Colonic mucosa (tissue), 4 donors: ENCODE measurements at regions not wholly inside any gene's neighbourhood (a gene's known extent, or its start where the extent isn't known, plus 50 kb on each side); places are given as distances from the start of the nearest gene placed in this dataset.

Experiments
- DNase-seq: peaks from one replicate; pipeline ENCODE4 v3.0.0-alpha.2; 2020
- H3K27ac ChIP-seq: fragments of 200-600 bp; one replicate; pipeline ENCODE4 v1.8.0; 2021
- H3K27me3 ChIP-seq: fragments of 200-600 bp; one replicate; pipeline ENCODE4 v1.8.0; 2021
- H3K36me3 ChIP-seq: fragments of 200-600 bp; one replicate; pipeline ENCODE4 v1.8.0; 2021
- H3K4me1 ChIP-seq: fragments of 200-600 bp; one replicate; pipeline ENCODE4 v1.8.0; 2021; ENCODE audit warnings: mild to moderate bottlenecking
- H3K4me3 ChIP-seq: fragments of 200-600 bp; one replicate; pipeline ENCODE4 v1.8.0; 2021
- H3K9ac ChIP-seq, 2 donors: one replicate each; pipeline ENCODE4 v1.7.0; 2013; ENCODE audit warnings: control low read depth in 2 of 2, low read depth in 2 of 2, low read length in 2 of 2
- H3K9me3 ChIP-seq: fragments of 200-600 bp; one replicate; pipeline ENCODE4 v1.8.0; 2021
- intact Hi-C: fragments of 100-400 bp; cut with DNase I; formaldehyde crosslinking; loops from one replicate; pipeline ENCODE4 v1.14.1; 2022
- TF ChIP-seq, protein P1 (sequence below): fragments of 200-600 bp; IDR thresholded peaks from one replicate; pipeline ENCODE4 v1.8.0; 2022; ENCODE audit warnings: antibody characterized with exemption, mild to moderate bottlenecking
- donor health status: healthy.
- donor health status: DM: no; HTN: no; CAD: no.
- donor health status: DM: no; HTN: no; CAD: no.

DNA sequence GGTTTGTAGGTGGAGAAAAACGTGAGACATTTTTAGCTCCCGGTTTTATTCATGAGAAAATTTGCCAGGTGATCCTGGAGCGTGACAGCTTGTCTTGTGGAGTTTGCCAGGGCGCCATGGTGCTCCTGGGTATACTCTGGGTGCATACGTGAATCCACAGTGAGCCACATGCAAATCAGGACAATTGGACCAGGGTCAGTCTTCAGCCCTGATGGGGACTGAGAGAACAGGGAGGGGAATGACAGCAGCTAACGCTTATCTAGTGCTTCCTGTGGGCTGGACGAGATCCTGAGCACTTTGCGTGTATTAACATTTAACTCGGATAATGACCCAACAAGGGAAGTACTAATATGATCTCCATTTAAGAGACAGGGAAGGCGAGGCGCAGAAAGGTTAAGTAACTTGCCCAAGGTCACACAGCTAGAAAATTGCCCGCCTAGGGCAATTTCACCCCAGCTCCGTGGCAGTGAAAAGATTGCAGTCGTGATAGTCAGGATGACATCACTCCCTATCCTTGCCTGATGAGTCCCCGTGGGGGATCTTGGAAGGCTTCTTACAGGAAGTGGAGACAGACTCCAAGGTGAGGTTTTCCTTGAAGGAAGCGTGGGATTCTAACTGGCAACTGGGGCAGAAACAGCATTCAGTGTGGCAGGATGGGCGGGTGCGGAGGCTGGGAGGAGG lies 118.4 kb upstream of the NCOR2 start:
- no peak overlapping the region for H3K4me3 ChIP-seq
- peak overlapping the region; percentile 8 to 30 for H3K9ac ChIP-seq
- H3K27ac ChIP-seq, result peak overlapping the region; percentile 17
- no peaks in the 10 kb centered on the region for H3K9me3 ChIP-seq
- DNase-seq, result no peak
- TF ChIP-seq, protein P1, sequence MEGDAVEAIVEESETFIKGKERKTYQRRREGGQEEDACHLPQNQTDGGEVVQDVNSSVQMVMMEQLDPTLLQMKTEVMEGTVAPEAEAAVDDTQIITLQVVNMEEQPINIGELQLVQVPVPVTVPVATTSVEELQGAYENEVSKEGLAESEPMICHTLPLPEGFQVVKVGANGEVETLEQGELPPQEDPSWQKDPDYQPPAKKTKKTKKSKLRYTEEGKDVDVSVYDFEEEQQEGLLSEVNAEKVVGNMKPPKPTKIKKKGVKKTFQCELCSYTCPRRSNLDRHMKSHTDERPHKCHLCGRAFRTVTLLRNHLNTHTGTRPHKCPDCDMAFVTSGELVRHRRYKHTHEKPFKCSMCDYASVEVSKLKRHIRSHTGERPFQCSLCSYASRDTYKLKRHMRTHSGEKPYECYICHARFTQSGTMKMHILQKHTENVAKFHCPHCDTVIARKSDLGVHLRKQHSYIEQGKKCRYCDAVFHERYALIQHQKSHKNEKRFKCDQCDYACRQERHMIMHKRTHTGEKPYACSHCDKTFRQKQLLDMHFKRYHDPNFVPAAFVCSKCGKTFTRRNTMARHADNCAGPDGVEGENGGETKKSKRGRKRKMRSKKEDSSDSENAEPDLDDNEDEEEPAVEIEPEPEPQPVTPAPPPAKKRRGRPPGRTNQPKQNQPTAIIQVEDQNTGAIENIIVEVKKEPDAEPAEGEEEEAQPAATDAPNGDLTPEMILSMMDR, result no peak
- H3K27me3 ChIP-seq, result no peaks in the 10 kb centered on the region
- H3K4me1 ChIP-seq, result no peaks in the 10 kb centered on the region
- H3K36me3 ChIP-seq, result no peaks in the 10 kb centered on the region
- intact Hi-C loops, result no loop called here

DNA sequence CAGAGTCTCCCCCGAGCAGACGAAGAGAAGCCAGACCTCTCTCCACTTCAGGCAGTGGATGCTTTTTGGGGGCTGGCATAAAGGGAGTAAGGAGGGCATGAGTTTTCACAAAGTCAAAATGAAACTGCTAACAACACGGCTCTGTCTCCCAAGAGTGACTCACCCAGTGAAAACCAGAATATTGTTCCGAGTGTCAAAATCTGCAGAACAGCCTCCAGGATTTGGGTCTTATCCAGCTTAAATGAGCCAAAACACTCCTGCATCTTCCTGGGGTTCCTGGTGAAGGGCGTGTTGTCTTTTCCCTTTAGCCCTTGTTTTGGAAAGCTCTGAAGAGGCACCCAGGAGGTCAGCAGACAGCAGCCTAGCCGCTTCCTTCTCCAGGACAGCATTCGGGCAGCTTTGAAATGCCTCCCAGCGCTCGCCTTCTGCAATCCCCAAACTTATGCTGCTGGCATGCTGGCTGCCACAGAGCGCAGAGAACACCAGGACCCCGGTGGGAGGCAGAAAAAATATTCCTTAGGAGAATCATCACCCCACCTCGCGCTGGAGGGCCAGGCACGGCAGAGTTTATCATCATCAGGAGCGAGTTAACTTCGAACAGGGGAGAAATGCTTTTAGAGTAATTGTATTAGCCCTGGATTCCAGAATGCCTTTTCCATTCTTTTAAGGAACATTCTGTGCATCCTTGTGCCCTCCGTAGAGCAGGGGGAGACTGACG lies 117.7 kb upstream of the NCOR2 start:
- peak overlapping the region; percentile 17 for H3K27ac ChIP-seq
- TF ChIP-seq, protein P1, result no peak
- no peak overlapping the region for H3K4me3 ChIP-seq
- H3K36me3 ChIP-seq, result no peaks in the 10 kb centered on the region
- no peaks in the 10 kb centered on the region for H3K27me3 ChIP-seq
- no peak for DNase-seq
- H3K9me3 ChIP-seq, result no peaks in the 10 kb centered on the region
- intact Hi-C loops, result no loop called here
- peak overlapping the region; percentile 27 to 60 for H3K9ac ChIP-seq
- no peaks in the 10 kb centered on the region for H3K4me1 ChIP-seq

DNA sequence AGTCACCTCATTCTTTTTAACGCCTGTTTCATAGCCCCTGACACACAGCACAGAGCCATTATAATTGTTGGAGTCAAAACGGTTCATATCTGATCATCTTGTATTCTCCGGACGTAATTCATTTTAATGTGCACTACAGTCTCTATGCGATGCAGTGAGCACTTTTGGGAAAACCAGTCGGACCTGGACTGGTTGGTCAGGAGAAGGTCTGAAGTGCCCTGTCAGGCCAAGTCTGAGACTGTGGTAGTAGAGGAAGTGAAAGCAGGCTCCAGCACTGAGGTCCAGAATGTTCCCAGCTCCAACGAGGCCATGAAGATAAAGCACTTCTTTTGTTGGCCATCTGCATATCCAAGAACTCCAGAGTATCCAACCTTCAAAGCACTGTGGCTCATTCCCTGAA lies 117.1 kb upstream of the NCOR2 start:
- H3K4me1 ChIP-seq, result no peaks in the 10 kb centered on the region
- TF ChIP-seq, protein P1, result no peak
- no peaks in the 10 kb centered on the region for H3K27me3 ChIP-seq
- no peak for DNase-seq
- peak overlapping the region; percentile 17 for H3K27ac ChIP-seq
- no peaks in the 10 kb centered on the region for H3K9me3 ChIP-seq
- peak overlapping the region in 1 of 2 donors; percentile 60 for H3K9ac ChIP-seq
- H3K4me3 ChIP-seq, result no peak overlapping the region
- intact Hi-C loops, result no loop called here
- H3K36me3 ChIP-seq, result no peaks in the 10 kb centered on the region

DNA sequence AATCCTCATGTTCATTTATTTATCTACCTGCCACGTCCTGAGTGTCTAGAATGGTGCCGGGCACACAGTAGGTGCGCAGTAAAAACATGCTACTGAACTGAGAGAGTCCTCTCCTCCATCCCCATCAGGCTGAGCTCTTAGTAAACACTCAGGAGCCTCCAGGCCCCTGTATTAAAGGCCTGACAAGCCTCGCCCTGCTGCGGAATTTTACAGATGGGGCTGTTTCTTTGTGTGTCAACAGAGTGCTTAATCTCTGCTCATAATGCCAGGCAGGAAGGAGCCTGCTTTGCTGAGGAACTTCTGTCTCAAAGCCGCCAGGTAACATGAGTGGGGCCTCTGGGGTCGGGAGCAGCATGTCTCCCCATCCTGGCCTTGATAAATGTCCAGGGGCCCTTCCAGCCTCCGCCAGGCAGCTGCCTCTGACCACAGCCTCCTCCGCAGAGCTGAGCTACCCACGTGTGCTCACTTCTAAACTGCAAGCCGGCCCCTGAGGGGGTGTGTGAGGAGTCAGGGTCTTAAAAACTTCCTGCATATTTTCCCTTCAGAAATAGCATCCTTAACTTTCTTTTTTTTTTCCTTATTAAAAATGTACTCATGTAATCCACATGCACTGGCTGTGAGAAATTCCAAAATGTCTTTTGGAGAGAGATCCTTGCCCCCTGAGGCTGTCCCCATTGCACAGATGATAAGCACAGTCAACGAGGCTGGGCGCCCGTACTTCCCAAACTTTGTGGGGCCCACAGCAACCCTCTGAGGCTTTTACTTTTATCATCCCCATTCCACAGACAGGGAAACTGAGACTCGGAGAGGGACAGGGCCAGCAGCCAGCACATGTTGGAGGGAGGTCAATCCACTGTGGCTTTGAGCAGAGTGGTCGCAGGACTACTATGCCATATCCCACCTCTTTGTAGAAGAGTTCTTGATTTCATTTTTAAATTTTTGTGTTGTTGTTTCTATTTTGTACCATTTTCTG lies 116.0 kb upstream of the NCOR2 start:
- H3K9ac ChIP-seq, result no peak overlapping the region
- no peaks in the 10 kb centered on the region for H3K36me3 ChIP-seq
- TF ChIP-seq, protein P1, result no peak
- no peaks in the 10 kb centered on the region for H3K4me1 ChIP-seq
- H3K27ac ChIP-seq, result no peak overlapping the region
- DNase-seq, result peak; percentile 49
- no peak overlapping the region for H3K4me3 ChIP-seq
- no peaks in the 10 kb centered on the region for H3K9me3 ChIP-seq
- no peaks in the 10 kb centered on the region for H3K27me3 ChIP-seq
- intact Hi-C loops, result no loop called here

DNA sequence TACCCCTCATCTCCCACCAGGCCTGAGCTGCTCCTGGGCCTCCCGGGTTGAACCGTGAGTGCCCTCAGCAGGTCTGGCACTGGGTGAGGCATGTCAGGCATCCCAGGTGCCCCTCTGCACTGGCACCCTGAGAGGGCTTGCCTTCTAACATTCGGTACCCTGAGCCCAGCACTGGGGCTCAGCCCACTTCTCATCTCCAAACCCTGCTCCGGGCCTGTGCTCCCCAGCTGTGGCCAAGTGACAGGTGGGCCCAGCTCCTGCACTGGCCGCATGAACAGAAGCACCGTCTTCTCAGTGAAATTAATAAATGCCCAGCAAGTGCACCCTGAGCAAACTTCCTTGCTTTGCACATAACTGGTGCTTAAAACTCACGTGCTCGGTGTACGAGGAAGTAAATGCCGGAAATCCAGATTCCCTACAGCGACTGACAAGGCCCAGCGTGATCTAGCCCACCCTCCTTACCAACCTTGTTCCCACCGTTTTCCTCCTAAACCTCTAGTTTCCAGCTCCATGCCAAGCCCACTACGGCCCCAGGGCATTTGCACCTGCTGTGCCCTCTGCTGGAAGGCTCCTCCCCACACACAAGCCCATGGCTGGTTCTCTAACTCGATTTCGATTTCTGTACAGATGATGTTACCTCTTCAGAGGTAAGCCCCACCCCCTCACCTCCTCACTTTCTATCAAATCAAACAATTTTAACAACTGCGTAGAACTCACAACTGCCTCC lies 115.2 kb upstream of the NCOR2 start:
- Histone ChIP-seq H3K4me1 (no peaks in the 10 kb centered on the region), H3K9me3 (no peaks in the 10 kb centered on the region), H3K4me3 (no peak overlapping the region), H3K27ac (peak overlapping the region; percentile 53), H3K36me3 (no peaks in the 10 kb centered on the region), H3K27me3 (no peaks in the 10 kb centered on the region), H3K9ac (peak overlapping the region; percentile 37 to 52)
- intact Hi-C loops, result no loop called here
- TF ChIP-seq, protein P1, result no peak
- DNase-seq, result peak; percentile 25
